Natural killer cell (primary cell): ENCODE measurements at regions not wholly inside any gene's neighbourhood (a gene's known extent, or its start where the extent isn't known, plus 50 kb on each side); places are given as distances from the start of the nearest gene placed in this dataset.

ENCODE experiments used
- ATAC-seq, 3 donors: fragments of 150-1000 bp in 2 of 3; fragments of 200-7000 bp in 1 of 3; cut with Tn5 transposase; 1 replicate in 1 of 3; 2 replicates in 2 of 3; pipeline ENCODE4 v1.10.0; 2021; ENCODE audit warnings: mild to moderate bottlenecking in 2 of 3, moderate library complexity in 2 of 3
- DNase-seq, 2 donors: peaks; one replicate each; pipeline versions ENCODE4 v3.0.0 to v3.0.0-alpha.2; 2013 to 2021; ENCODE audit warnings: mixed read lengths in 1 of 2
- H3K27ac ChIP-seq: one replicate; pipeline ENCODE4 v1.5.1; 2013; ENCODE audit warnings: mild to moderate bottlenecking, low read length
- H3K27me3 ChIP-seq: one replicate; pipeline ENCODE4 v1.6.1; 2013; ENCODE audit warnings: low read length; ENCODE audit not compliant: control insufficient read depth, insufficient read depth
- H3K36me3 ChIP-seq: one replicate; pipeline ENCODE4 v1.6.1; 2013; ENCODE audit warnings: low read length; ENCODE audit not compliant: control insufficient read depth, insufficient read depth
- H3K4me1 ChIP-seq: one replicate; pipeline ENCODE4 v1.6.1; 2013; ENCODE audit warnings: low read length; ENCODE audit not compliant: control insufficient read depth, insufficient read depth
- H3K4me3 ChIP-seq: one replicate; pipeline ENCODE4 v1.5.1; 2013; ENCODE audit warnings: low read length
- H3K9me3 ChIP-seq: one replicate; pipeline ENCODE4 v1.6.1; 2013; ENCODE audit warnings: low read length; ENCODE audit not compliant: control insufficient read depth, insufficient read depth
- H3K27ac Mint-ChIP-seq, 2 donors: one replicate each; pipeline ENCODE4 v1.8.0; 2022; ENCODE audit warnings: mild to moderate bottlenecking in 2 of 2, mixed read lengths in 2 of 2, moderate library complexity in 1 of 2
- H3K27me3 Mint-ChIP-seq, 2 donors: one replicate each; pipeline ENCODE4 v1.8.0; 2022; ENCODE audit warnings: low read depth in 2 of 2, mixed read lengths in 2 of 2
- H3K36me3 Mint-ChIP-seq: one replicate; pipeline ENCODE4 v1.8.0; 2022; ENCODE audit warnings: mixed read lengths
- H3K4me1 Mint-ChIP-seq, 2 donors: one replicate each; pipeline ENCODE4 v1.8.0; 2022; ENCODE audit warnings: mixed read lengths in 2 of 2
- H3K4me3 Mint-ChIP-seq: one replicate; pipeline ENCODE4 v1.8.0; 2022; ENCODE audit warnings: mild to moderate bottlenecking, moderate library complexity, mixed read lengths
- H3K9me3 Mint-ChIP-seq, 2 donors: one replicate each; pipeline ENCODE4 v1.8.0; 2022; ENCODE audit warnings: mixed read lengths in 2 of 2
- WGBS: methylation state at CpG from one replicate; pipeline ENCODE4 v1.1.7; 2013; ENCODE audit warnings: missing lambda C conversion rate; ENCODE audit not compliant: insufficient coverage; 5-methylcytosine and 5-hydroxymethylcytosine counted together
- intact Hi-C: fragments of 100-400 bp; cut with micrococcal nuclease; formaldehyde crosslinking; loops from one replicate; pipeline ENCODE4 v1.14.2; 2022
- TF ChIP-seq, protein P1 (sequence below): fragments of 200-600 bp; IDR thresholded peaks from one replicate; pipeline ENCODE4 v1.8.0; 2022; ENCODE audit warnings: antibody characterized with exemption

DNA sequence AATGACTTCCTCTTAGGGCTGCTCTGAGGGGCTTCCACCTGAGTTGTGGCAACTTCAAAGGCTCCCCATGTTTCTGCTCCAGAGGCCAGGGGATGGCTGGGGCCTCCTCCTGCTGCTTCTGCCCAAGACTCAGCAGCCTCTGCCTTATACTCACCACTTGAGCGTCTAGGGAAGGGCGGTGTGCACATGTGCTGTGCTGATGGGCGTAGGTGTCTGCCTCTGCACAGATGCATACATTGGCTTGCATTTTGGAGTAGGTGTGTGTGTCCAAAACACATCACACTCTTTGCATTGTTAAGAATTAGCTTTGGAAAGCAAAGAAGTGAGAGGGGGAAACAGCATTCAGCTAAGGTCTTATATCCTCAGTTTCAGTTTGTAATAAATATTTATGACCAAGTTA lies 85.2 kb downstream of the EN1 start:
- no peaks in the 10 kb centered on the region for H3K36me3 Mint-ChIP-seq
- no peaks in the 10 kb centered on the region for H3K4me1 Mint-ChIP-seq
- ATAC-seq (no peak), DNase-seq (no peak)
- TF ChIP-seq, protein P1, sequence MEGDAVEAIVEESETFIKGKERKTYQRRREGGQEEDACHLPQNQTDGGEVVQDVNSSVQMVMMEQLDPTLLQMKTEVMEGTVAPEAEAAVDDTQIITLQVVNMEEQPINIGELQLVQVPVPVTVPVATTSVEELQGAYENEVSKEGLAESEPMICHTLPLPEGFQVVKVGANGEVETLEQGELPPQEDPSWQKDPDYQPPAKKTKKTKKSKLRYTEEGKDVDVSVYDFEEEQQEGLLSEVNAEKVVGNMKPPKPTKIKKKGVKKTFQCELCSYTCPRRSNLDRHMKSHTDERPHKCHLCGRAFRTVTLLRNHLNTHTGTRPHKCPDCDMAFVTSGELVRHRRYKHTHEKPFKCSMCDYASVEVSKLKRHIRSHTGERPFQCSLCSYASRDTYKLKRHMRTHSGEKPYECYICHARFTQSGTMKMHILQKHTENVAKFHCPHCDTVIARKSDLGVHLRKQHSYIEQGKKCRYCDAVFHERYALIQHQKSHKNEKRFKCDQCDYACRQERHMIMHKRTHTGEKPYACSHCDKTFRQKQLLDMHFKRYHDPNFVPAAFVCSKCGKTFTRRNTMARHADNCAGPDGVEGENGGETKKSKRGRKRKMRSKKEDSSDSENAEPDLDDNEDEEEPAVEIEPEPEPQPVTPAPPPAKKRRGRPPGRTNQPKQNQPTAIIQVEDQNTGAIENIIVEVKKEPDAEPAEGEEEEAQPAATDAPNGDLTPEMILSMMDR = no peak
- no peak overlapping the region for H3K27ac Mint-ChIP-seq
- Histone ChIP-seq H3K4me3 (no peak overlapping the region), H3K27me3 (no peaks in the 10 kb centered on the region), H3K4me1 (no peaks in the 10 kb centered on the region), H3K36me3 (no peaks in the 10 kb centered on the region), H3K27ac (no peak overlapping the region), H3K9me3 (no peaks in the 10 kb centered on the region)
- 77% methylated on average over 3 of the region's 3 CpGs for WGBS
- H3K27me3 Mint-ChIP-seq = peaks cover 20 to 54% of the 10 kb centered on the region in 2 donors
- no peak overlapping the region for H3K4me3 Mint-ChIP-seq
- H3K9me3 Mint-ChIP-seq = no peaks in the 10 kb centered on the region
- intact Hi-C loops = no loop called here

DNA sequence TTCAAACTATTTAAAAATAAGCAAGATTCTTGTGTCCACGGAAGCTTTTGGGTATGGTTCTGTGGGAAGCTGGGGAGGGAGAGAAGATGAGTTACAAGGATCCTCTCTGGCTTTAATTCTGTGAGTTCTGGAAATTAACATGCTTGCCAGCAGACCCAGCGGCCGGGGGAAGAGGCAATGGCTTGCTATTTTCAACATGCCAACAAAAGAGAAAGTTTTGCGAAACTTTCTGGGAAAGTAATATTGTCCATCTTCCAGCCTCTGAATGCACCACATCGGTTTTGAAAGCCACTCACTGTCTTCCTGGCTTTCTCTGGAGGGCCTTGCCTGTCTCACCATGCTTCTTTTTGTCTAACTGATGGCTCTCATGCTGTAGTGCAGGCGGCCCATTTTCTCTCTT lies 85.7 kb downstream of the EN1 start:
- no peak overlapping the region for H3K27ac ChIP-seq
- H3K9me3 ChIP-seq = no peaks in the 10 kb centered on the region
- DNase-seq (no peak), ATAC-seq (no peak)
- H3K36me3 Mint-ChIP-seq = no peaks in the 10 kb centered on the region
- WGBS = 77% methylated on average over 5 of the region's 6 CpGs
- H3K4me1 Mint-ChIP-seq = no peaks in the 10 kb centered on the region
- intact Hi-C loops = no loop called here
- H3K27me3 ChIP-seq = no peaks in the 10 kb centered on the region
- TF ChIP-seq, protein P1 = no peak
- no peak overlapping the region for H3K4me3 Mint-ChIP-seq
- H3K36me3 ChIP-seq = no peaks in the 10 kb centered on the region
- no peak overlapping the region for H3K4me3 ChIP-seq
- H3K9me3 Mint-ChIP-seq = no peaks in the 10 kb centered on the region
- H3K4me1 ChIP-seq = no peaks in the 10 kb centered on the region
- H3K27ac Mint-ChIP-seq = no peak overlapping the region
- peaks cover 20 to 54% of the 10 kb centered on the region in 2 donors for H3K27me3 Mint-ChIP-seq

DNA sequence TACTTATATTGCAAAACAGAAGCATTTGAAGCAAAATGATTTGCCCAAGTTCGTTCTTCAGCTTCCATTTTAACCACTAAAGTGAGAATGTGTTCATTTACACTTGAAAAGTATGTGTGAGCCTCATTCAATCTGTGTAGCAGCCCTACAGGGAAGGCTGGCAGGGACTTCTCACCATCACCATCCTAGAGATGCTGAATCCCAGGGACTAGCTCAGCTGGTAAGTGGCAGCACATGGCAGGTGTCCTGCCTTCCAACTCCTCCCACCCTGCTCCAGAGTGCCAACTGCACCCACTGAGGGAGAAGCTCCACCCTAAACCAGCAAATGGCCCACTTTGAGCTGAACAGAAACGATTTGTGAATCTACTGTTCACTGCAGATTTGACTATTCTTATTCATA lies 91.5 kb downstream of the EN1 start:
- ATAC-seq (no peak), DNase-seq (no peak)
- no peak overlapping the region for H3K27ac Mint-ChIP-seq
- no peak overlapping the region for H3K4me3 Mint-ChIP-seq
- no peaks in the 10 kb centered on the region for H3K4me1 Mint-ChIP-seq
- no peaks in the 10 kb centered on the region for H3K9me3 ChIP-seq
- no peaks in the 10 kb centered on the region for H3K36me3 ChIP-seq
- no peak overlapping the region for H3K27ac ChIP-seq
- H3K27me3 ChIP-seq = no peaks in the 10 kb centered on the region
- H3K4me1 ChIP-seq = no peaks in the 10 kb centered on the region
- intact Hi-C loops = no loop called here
- TF ChIP-seq, protein P1 = no peak
- peaks cover 9 to 26% of the 10 kb centered on the region in 2 donors for H3K27me3 Mint-ChIP-seq
- no peak overlapping the region for H3K4me3 ChIP-seq
- H3K9me3 Mint-ChIP-seq = no peaks in the 10 kb centered on the region
- 16% methylated on average over 2 of the region's 2 CpGs for WGBS
- no peaks in the 10 kb centered on the region for H3K36me3 Mint-ChIP-seq

DNA sequence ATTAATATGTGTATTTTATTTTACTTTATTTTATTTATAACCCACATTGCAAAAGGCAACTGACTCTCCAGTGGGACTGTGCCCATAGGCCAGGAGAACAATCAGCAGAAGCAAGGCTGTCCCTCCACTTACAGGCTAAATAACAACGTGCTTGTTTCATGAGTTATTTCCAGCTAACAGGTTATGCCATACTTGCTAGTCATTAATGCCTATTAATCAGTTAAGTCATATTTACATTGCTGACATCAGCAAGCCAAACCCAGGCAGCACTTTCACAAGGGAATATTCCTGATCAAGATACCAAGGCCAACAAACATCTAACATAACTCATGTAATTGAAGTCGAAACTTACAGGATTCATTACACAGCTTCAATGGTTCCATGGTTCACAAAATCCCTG lies 92.1 kb downstream of the EN1 start:
- no peaks in the 10 kb centered on the region for H3K4me1 Mint-ChIP-seq

More for the DNA sequence above, 92.1 kb downstream of the EN1 start:
- Histone ChIP-seq H3K9me3 (no peaks in the 10 kb centered on the region), H3K36me3 (no peaks in the 10 kb centered on the region), H3K4me1 (no peaks in the 10 kb centered on the region), H3K27ac (no peak overlapping the region), H3K4me3 (no peak overlapping the region), H3K27me3 (no peaks in the 10 kb centered on the region)
- WGBS = 73% methylated on average over 2 of the region's 2 CpGs
- no peaks in the 10 kb centered on the region for H3K9me3 Mint-ChIP-seq
- no peak overlapping the region for H3K27ac Mint-ChIP-seq
- H3K36me3 Mint-ChIP-seq = no peaks in the 10 kb centered on the region
- intact Hi-C loops = no loop called here
- peaks cover 6 to 21% of the 10 kb centered on the region in 2 donors for H3K27me3 Mint-ChIP-seq
- DNase-seq (no peak), ATAC-seq (no peak)
- TF ChIP-seq, protein P1 = no peak
- no peak overlapping the region for H3K4me3 Mint-ChIP-seq
